GM12872 (cell line): ENCODE measurements at regions not wholly inside any gene's neighbourhood (a gene's known extent, or its start where the extent isn't known, plus 50 kb on each side); places are given as distances from the start of the nearest gene placed in this dataset.

Experiments used
- TF ChIP-seq, protein P1 (sequence below): IDR thresholded peaks from 3 replicates; pipeline ENCODE4 v1.5.1; 2011; ENCODE audit warnings: low read depth, mild to moderate bottlenecking, low read length, moderate library complexity; ENCODE audit not compliant: insufficient read depth

DNA sequence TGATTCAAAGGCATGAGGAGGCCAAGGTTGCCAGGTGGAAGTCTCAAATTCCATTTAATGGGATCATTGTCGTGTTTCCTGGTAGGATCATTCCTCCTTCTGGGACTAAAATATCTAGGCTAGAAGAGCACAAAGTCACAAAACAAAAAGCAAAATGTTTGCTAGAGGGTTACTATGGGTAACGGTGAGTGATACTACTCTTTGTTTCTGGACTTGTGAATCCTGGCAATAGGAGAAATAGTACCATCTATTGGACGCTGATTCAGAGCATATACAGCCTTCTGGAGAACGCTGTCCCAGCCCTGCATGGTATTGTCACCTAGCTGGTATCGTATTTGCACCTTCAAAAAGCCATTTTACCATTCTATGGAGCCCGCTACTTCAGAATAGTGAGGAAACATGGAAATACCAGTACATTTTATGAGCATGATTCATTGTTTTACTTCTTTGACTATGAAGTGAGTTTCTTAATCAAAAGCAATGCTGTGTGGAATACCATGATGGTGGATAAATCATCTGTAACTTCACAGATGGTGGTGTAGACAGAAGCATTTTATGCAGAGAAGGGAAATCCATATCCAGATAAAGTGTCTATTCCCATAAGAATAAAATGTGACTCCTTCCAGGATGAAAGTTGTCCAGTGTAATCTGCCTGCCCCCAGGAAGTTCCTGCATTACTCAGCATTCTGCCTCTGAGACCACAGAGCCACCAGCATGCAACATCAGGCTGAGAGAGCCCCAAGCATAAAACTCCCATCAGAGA is 361.0 kb downstream of the ETV1 start:
- TF ChIP-seq, protein P1, sequence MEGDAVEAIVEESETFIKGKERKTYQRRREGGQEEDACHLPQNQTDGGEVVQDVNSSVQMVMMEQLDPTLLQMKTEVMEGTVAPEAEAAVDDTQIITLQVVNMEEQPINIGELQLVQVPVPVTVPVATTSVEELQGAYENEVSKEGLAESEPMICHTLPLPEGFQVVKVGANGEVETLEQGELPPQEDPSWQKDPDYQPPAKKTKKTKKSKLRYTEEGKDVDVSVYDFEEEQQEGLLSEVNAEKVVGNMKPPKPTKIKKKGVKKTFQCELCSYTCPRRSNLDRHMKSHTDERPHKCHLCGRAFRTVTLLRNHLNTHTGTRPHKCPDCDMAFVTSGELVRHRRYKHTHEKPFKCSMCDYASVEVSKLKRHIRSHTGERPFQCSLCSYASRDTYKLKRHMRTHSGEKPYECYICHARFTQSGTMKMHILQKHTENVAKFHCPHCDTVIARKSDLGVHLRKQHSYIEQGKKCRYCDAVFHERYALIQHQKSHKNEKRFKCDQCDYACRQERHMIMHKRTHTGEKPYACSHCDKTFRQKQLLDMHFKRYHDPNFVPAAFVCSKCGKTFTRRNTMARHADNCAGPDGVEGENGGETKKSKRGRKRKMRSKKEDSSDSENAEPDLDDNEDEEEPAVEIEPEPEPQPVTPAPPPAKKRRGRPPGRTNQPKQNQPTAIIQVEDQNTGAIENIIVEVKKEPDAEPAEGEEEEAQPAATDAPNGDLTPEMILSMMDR = no peak

DNA sequence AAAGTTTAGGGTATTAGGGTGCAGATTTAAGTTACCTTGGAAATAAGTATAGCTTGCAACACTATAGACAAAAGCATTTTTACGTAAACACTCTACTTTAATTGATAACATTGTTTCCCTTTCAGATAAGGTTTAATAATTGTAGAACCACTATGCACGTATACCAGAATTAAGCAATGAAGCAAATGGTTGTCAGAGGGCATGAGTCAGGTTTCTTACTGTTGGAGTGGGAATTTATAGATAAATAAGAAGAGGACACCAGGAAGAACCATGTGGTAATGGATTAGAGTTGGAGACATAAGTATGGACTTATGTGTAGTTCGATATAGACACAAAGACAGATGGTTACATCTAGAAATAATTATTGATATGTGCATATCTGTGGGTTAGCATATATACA is 355.6 kb downstream of the ETV1 start:
- TF ChIP-seq, protein P1 = no peak

- TF ChIP-seq, protein P1 = no peak
These were observed 350.1 kb downstream of the ETV1 start for GRCh38 chr7:13639396-13639795.

DNA sequence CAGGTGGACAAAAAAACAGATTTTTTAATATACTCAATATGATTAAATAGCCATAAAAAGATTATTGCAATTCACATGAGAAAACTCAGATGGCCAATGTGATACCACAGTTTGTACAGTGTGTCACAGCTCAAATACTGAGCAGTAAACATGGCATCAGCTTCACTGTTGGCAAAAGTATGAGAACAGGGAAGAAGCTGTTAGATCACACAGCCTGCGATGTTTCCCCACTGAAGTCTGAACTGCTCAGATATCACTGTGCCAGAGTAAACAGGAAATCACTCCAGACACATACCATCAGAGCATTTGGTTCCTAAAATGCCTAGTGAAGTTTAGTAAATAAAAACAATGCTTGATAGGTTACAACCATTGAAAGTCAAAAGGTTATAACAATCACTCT is 347.8 kb downstream of the ETV1 start:
- TF ChIP-seq, protein P1 = no peak

- TF ChIP-seq, protein P1 = no peak
These were observed 338.3 kb downstream of the ETV1 start for GRCh38 chr7:13651167-13651566.

GRCh38 chr7:13656330-13656729 is 333.1 kb downstream of the ETV1 start:
- TF ChIP-seq, protein P1 = no peak

- TF ChIP-seq, protein P1 = no peak
These were observed 316.2 kb downstream of the ETV1 start for GRCh38 chr7:13673290-13673689.
